SU-DHL-6 (cell line): ENCODE measurements at regions not wholly inside any gene's neighbourhood (a gene's known extent, or its start where the extent isn't known, plus 50 kb on each side); places are given as distances from the start of the nearest gene placed in this dataset.

Source experiments
- EZH2phosphoT487 ChIP-seq: fragments of 200-600 bp; sonication (generic), shearing (Covaris generic); conservative IDR thresholded peaks from 2 replicates; pipeline ENCODE4 v1.6.1; 2018; ENCODE audit warnings: mild to moderate bottlenecking, antibody characterized with exemption, low read length, moderate library complexity, mixed read lengths
- TF ChIP-seq, protein P1 (sequence below): fragments of 200-600 bp; sonication (generic); IDR thresholded peaks from one replicate; pipeline ENCODE4 v1.5.1; 2017; ENCODE audit warnings: antibody characterized with exemption, mild to moderate bottlenecking, low read length, moderate library complexity; ENCODE audit not compliant: insufficient read depth, poor library complexity, severe bottlenecking

DNA sequence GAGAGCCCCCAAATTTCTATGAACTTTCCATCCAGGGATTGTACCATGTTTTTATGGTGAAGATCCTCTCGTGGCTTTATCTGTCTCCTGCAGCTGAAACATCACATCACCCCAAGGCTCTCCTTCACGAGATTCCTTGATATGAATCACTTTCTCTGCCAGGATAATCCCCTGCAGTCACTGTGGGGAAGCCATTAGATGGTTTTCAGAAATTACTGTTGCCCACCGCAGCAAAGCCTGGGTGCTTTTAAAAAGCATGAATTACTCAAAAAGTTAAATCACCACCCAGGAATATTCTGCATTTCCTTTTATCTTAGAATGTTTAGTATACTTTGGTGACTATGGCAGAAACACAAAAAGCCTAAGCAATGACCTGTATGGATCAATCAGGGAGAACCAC lies 428.4 kb upstream of the SLC14A2 start:
- TF ChIP-seq, protein P1, sequence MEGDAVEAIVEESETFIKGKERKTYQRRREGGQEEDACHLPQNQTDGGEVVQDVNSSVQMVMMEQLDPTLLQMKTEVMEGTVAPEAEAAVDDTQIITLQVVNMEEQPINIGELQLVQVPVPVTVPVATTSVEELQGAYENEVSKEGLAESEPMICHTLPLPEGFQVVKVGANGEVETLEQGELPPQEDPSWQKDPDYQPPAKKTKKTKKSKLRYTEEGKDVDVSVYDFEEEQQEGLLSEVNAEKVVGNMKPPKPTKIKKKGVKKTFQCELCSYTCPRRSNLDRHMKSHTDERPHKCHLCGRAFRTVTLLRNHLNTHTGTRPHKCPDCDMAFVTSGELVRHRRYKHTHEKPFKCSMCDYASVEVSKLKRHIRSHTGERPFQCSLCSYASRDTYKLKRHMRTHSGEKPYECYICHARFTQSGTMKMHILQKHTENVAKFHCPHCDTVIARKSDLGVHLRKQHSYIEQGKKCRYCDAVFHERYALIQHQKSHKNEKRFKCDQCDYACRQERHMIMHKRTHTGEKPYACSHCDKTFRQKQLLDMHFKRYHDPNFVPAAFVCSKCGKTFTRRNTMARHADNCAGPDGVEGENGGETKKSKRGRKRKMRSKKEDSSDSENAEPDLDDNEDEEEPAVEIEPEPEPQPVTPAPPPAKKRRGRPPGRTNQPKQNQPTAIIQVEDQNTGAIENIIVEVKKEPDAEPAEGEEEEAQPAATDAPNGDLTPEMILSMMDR = no peak
- no peak for TF ChIP-seq EZH2phosphoT487
